Activated T-cell treated with anti-CD3 and anti-CD28 coated beads, Interleukin-2, amount 50 U/mL, for 24 hours (primary cell): ENCODE measurements at regions not wholly inside any gene's neighbourhood (a gene's known extent, or its start where the extent isn't known, plus 50 kb on each side); places are given as distances from the start of the nearest gene placed in this dataset.

Source experiments
- DNase-seq: peaks from one replicate; pipeline ENCODE4 v3.0.0-alpha.2; 2020
- H3K27ac Mint-ChIP-seq: 2 replicates; pipeline ENCODE4 v1.8.0; 2020; ENCODE audit warnings: mild to moderate bottlenecking, mixed read lengths
- H3K27me3 Mint-ChIP-seq: 2 replicates; pipeline ENCODE4 v1.8.0; 2020; ENCODE audit warnings: mixed read lengths
- H3K36me3 Mint-ChIP-seq: 2 replicates; pipeline ENCODE4 v1.8.0; 2020; ENCODE audit warnings: low read depth, mixed read lengths
- H3K4me1 Mint-ChIP-seq: 2 replicates; pipeline ENCODE4 v1.8.0; 2020; ENCODE audit warnings: low read depth, mixed read lengths
- H3K4me3 Mint-ChIP-seq: 2 replicates; pipeline ENCODE4 v1.8.0; 2020; ENCODE audit warnings: mild to moderate bottlenecking, moderate library complexity, mixed read lengths
- H3K9me3 Mint-ChIP-seq: 2 replicates; pipeline ENCODE4 v1.8.0; 2020; ENCODE audit warnings: mixed read lengths

DNA sequence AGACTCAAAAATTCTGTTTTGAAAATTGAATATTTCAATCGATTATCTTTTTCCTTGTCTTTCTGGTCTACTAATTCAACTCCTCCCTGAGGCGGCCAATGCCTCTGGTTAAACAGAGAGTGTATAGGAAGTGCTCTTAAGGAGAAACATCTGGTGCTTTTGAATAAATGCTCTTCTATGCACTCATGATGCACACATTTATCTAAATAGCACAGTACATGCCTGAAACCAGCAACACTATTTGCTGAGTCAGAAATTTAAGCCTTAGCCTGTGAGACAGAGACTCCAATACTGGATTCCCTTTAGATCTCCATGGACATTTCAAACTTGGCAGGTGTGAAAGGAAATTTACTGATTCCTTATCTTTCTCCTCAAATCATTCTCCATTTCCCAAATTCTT lies 118.6 kb downstream of the SLIT2 start:
- no peaks in the 10 kb centered on the region for H3K36me3 Mint-ChIP-seq
- no peak for DNase-seq
- H3K27ac Mint-ChIP-seq, result no peak overlapping the region
- no peaks in the 10 kb centered on the region for H3K4me1 Mint-ChIP-seq
- no peaks in the 10 kb centered on the region for H3K27me3 Mint-ChIP-seq
- no peak overlapping the region for H3K4me3 Mint-ChIP-seq
- H3K9me3 Mint-ChIP-seq, result no peaks in the 10 kb centered on the region

DNA sequence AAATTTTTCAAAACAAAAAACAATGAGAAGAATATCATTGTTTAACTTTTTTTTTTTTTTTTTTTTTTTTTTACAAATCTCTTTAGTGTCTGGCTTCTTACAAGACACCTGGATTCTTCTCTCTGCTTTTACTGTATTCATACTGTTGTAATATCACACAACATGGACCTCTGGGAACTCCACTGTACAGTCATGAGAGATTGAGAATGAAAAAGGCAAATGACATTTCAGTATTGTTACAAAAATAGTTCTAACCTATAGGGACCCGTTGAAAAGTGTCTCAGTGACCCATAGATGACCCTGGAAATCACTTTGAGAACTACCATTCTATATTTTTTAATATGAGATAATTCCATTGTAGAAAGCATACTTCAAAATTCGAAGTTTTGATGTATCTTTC lies 124.4 kb downstream of the SLIT2 start:
- no peak for DNase-seq
- Mint-ChIP-seq H3K9me3 (no peaks in the 10 kb centered on the region), H3K4me1 (no peaks in the 10 kb centered on the region), H3K27me3 (no peaks in the 10 kb centered on the region), H3K4me3 (no peak overlapping the region), H3K27ac (no peak overlapping the region), H3K36me3 (no peaks in the 10 kb centered on the region)

DNA sequence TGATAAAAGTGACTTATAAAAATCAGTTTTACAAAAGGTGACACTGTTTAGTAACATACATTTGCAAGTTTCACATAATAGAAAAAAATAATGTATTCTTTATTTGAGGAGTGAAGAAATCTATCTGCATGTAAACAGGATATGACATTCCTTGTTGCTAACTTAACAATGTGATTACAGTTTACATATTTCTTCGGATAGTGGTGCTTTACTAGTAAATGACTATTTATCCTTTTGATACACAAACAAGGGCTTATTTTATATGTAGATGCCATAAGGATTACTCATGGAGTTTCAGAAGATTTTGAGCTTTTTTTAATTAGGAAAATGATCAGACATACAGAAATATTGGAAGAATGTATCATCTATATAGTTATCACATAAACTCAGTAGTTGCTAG lies 126.5 kb downstream of the SLIT2 start:
- no peaks in the 10 kb centered on the region for H3K9me3 Mint-ChIP-seq
- no peak overlapping the region for H3K27ac Mint-ChIP-seq
- H3K27me3 Mint-ChIP-seq, result no peaks in the 10 kb centered on the region
- DNase-seq, result no peak
- no peaks in the 10 kb centered on the region for H3K36me3 Mint-ChIP-seq
- no peak overlapping the region for H3K4me3 Mint-ChIP-seq
- H3K4me1 Mint-ChIP-seq, result no peaks in the 10 kb centered on the region

DNA sequence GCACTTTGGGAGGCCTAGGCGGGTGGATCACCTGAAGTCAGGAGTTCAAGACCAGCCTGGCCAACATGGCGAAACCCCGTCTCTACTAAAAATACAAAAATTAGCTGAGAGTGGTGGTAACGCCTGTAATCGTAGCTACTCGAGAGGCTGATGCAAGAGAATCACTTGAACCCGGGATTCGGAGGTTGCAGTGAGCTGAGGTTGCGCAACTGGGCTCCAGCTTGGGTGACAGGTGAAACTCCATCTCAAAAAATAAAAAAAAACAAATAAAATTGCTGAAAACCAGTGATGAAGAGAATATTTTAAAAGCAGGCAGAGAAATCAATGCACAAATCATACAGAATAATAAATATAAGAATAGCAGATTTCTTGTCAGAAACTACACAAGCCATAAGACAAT lies 129.3 kb downstream of the SLIT2 start:
- DNase-seq, result no peak
- Mint-ChIP-seq H3K27me3 (no peaks in the 10 kb centered on the region), H3K27ac (no peak overlapping the region), H3K4me3 (no peak overlapping the region), H3K9me3 (no peaks in the 10 kb centered on the region), H3K4me1 (no peaks in the 10 kb centered on the region), H3K36me3 (no peaks in the 10 kb centered on the region)

DNA sequence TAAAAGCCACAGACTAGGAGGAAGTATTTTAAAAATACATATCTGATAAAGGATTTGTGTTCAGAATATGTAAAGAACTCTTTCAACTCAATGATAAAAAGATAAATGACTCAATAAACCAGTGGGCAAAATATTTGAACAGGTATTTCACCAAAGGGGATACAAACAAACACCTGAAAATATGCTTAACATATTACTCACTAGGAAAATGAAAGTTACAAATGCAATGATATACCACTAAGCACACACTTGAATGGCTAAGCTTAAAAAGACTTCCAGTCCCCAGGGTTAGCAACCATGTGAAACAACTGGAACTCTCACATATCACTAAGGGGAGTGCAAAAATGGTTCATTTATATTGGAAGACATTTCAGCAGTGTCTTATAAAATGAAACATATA lies 131.6 kb downstream of the SLIT2 start:
- Mint-ChIP-seq H3K4me3 (no peak overlapping the region), H3K27ac (no peak overlapping the region), H3K36me3 (no peaks in the 10 kb centered on the region), H3K4me1 (no peaks in the 10 kb centered on the region), H3K9me3 (no peaks in the 10 kb centered on the region), H3K27me3 (no peaks in the 10 kb centered on the region)
- DNase-seq, result no peak

DNA sequence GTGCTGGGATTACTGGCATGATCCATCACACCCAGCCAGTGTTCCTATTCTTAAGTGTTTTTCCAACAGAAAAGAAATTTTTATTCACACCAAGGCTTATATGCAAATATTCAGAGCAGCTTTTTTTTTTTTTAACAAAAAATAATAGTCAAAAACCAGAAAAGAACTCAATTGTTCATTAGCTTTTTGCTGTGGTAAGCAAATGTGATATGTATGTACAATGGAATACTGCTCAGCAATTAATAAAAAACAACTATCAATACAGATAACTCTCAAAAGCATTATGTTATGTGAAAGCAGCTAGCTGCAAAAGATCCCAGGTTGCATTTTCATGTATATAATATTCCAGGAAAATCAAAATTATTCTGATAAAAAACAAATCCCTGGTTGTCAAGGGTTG lies 132.3 kb downstream of the SLIT2 start:
- Mint-ChIP-seq H3K27me3 (no peaks in the 10 kb centered on the region), H3K4me1 (no peaks in the 10 kb centered on the region), H3K27ac (no peak overlapping the region), H3K9me3 (no peaks in the 10 kb centered on the region), H3K4me3 (no peak overlapping the region), H3K36me3 (no peaks in the 10 kb centered on the region)
- no peak for DNase-seq

DNA sequence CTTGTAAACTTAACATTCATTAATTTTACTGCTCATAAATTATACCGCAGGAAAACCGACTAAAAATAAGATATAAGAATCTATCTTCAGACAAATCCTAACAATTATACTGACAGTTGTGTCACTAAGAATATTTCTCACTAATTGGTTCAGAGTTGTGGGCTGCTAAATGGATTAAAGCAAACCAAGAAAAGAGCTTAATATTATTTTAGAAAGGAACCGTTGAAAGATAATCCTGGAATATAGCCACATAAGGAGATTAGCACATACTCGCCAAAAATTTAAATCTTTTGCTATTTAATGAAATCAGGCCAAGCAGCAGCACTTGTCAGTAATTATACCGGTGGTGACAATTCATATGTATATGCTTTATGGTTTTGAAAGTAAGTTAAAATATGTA lies 132.8 kb downstream of the SLIT2 start:
- Mint-ChIP-seq H3K27me3 (no peaks in the 10 kb centered on the region), H3K27ac (no peak overlapping the region), H3K36me3 (no peaks in the 10 kb centered on the region), H3K4me1 (no peaks in the 10 kb centered on the region), H3K9me3 (no peaks in the 10 kb centered on the region), H3K4me3 (no peak overlapping the region)
- DNase-seq, result no peak

DNA sequence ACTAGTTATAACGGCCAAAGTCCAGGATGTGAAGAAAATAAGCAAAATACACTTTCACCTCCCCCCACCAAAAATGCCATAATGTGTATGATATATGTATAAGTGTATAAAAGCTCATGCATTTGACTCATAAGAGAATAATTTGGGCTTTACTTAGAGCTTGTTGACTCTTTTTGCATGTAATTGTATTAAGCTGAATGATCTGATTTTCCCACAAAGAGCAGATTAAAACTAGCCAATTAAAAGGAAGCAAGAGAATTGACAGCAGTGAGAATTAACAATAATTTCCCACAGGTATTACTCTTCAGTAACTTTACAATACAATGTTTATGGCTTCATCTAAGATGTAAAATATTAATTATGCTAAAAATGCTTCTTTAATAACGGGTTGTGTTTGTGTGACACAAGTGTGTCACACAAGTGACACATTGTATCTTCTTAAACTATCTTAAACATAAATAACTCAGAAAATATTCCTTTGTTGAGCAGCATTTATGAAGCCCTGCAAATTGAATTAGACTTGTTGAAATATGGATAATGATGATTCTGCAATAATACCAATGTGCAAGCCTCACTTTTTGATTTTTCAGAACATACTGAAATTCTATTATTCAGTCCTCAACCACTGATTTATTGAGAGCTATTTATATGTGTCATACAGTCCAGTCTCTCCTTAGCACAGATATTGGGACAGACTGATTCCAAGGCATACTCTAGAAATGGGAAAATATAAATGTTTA lies 134.5 kb downstream of the SLIT2 start:
- Mint-ChIP-seq H3K4me3 (no peak overlapping the region), H3K9me3 (no peaks in the 10 kb centered on the region), H3K4me1 (no peaks in the 10 kb centered on the region), H3K36me3 (no peaks in the 10 kb centered on the region), H3K27ac (no peak overlapping the region), H3K27me3 (no peaks in the 10 kb centered on the region)
- no peak for DNase-seq

DNA sequence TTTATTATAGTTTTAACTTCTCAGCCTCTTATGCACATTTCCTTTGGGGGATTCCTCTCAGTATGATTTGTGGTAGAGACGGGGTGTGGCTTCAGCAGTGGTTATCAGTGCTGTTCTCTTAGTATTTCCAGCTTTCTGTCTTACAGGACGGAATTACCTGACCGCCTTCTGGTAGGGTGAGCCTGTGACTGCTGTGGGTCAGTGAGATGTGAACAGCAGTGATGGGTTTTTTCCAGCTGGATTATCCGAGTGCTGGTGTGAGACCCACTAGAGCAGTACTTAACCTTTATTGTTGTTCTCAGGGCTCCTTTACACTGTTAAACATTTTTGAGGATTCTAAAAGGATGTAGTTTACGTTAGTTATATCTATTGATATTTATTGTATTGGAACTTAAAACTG lies 135.2 kb downstream of the SLIT2 start:
- no peaks in the 10 kb centered on the region for H3K4me1 Mint-ChIP-seq
- H3K27me3 Mint-ChIP-seq, result no peaks in the 10 kb centered on the region
- no peaks in the 10 kb centered on the region for H3K9me3 Mint-ChIP-seq
- H3K36me3 Mint-ChIP-seq, result no peaks in the 10 kb centered on the region
- H3K27ac Mint-ChIP-seq, result no peak overlapping the region
- H3K4me3 Mint-ChIP-seq, result no peak overlapping the region
- no peak for DNase-seq

DNA sequence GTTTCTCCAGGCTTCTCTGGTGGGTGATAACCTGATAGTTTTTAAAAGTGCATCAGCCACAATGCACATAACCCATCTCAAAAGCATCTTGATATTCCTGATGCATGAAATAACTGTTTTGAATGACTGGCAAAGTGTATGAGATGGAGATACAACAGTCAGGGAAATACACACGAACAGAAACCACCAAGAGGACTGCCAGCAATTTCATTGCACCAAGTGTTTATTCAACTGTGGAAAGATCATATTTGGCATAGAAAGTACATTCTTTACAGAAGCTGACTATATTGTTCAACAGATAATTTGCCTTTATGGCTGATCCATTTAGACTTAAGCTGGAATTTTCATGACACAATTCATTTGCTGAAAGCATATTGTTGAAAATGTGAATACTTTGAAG lies 139.5 kb downstream of the SLIT2 start:
- no peak overlapping the region for H3K27ac Mint-ChIP-seq
- H3K27me3 Mint-ChIP-seq, result no peaks in the 10 kb centered on the region
- H3K9me3 Mint-ChIP-seq, result no peaks in the 10 kb centered on the region
- no peak for DNase-seq
- H3K4me1 Mint-ChIP-seq, result no peaks in the 10 kb centered on the region
- no peak overlapping the region for H3K4me3 Mint-ChIP-seq
- no peaks in the 10 kb centered on the region for H3K36me3 Mint-ChIP-seq

DNA sequence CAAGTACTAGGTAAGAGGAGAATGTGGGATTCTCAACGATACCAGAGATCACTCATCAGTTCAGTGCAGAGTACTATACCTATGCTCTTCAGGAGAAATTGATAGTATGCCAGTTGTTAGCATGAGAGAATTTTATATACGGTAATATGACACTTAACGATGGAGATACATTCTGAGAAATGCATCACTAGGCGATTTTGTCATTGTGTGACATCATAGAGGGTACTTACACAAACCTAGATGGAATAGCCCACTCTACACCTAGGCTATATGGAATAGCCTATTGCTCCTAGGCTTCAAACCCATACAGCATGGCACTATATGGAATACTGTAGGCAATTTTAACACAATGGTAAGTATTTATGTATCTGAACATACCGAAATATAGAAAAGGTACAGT lies 140.2 kb downstream of the SLIT2 start:
- no peaks in the 10 kb centered on the region for H3K36me3 Mint-ChIP-seq

DNA sequence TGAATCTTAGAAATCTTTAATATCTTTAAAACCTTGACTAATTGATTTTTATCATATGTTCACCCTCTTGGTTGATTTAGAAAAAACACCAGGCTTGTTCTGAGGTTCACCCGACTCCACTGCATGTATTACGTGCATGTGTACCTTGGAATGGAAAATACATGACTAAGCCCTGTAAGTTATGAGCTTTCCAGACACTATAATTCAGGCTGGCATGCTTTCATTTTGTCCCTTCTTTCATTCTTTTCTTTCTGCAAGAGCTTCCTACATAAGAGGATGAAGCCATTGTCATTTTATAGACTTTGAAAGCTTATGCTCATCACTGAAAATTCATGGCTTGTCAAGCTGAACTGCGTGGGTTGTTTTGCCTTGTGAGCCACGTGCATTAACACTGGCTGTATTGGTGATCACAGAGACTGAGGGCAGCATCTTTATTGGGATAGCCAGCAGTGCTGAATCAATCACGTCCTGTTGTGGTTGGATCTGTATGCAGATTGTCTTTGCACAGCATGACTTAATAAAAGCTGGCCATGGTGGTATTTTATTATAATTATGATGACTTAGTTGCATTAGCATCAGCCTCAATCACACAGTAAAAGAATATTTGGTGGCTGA lies 141.9 kb downstream of the SLIT2 start:
- no peak for DNase-seq
- Mint-ChIP-seq H3K4me1 (no peaks in the 10 kb centered on the region), H3K27ac (no peak overlapping the region), H3K9me3 (no peaks in the 10 kb centered on the region), H3K36me3 (no peaks in the 10 kb centered on the region), H3K4me3 (no peak overlapping the region), H3K27me3 (no peaks in the 10 kb centered on the region)

More for the DNA sequence above, 140.2 kb downstream of the SLIT2 start:
- DNase-seq, result no peak
- no peaks in the 10 kb centered on the region for H3K9me3 Mint-ChIP-seq
- H3K27me3 Mint-ChIP-seq, result no peaks in the 10 kb centered on the region
- H3K4me1 Mint-ChIP-seq, result no peaks in the 10 kb centered on the region
- H3K27ac Mint-ChIP-seq, result no peak overlapping the region
- no peak overlapping the region for H3K4me3 Mint-ChIP-seq

DNA sequence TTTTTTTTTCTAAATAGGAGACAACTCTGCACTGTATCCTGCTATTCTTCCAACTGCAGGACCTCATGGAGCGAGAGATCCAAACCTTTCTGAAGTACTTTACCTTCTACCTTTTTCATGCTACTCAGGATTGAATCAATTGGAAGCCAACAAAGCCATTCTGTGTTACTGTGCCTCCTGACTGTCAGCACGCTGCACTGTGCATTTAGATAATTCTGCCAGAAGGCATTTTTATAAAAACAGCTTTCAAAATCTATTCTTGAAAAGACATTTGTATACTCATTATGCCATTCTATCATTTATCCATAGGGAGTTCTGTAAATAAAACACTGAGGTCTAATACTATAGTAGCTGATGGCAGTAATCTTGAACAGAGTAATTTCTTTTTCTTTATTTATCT lies 142.8 kb downstream of the SLIT2 start:
- H3K36me3 Mint-ChIP-seq, result no peaks in the 10 kb centered on the region
- H3K4me1 Mint-ChIP-seq, result no peaks in the 10 kb centered on the region
- no peaks in the 10 kb centered on the region for H3K9me3 Mint-ChIP-seq
- no peak overlapping the region for H3K4me3 Mint-ChIP-seq
- no peak overlapping the region for H3K27ac Mint-ChIP-seq
- H3K27me3 Mint-ChIP-seq, result no peaks in the 10 kb centered on the region
- DNase-seq, result no peak

DNA sequence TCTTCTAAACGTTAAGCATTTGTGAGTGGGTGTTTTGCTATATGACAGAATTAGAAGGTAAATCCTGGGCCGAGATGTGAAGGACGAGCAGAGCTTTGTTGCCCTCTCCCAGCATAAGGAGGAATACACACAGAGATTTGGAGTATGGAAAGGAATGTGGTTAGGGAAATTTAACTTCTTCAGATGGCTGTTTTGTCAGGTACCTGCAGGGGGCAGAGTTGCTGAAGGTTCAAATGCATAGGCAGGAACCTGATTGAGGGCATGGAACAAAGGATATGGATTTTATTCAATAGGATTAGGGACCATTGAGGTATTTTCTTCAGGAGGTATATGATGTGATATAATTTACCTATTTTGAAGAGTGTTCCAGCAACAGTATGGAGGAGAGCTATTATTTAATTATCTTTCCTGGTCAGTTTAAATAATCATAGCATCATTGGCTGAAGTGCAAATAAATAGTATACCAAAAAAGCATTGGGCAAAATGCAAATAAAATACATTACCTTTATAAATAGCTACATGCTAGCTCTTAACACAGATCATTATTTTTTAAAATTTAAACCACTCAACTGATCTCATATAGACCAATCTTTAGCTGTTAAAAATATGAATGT lies 143.6 kb downstream of the SLIT2 start:
- DNase-seq, result no peak
- H3K27me3 Mint-ChIP-seq, result no peaks in the 10 kb centered on the region
- H3K9me3 Mint-ChIP-seq, result no peaks in the 10 kb centered on the region
- no peak overlapping the region for H3K27ac Mint-ChIP-seq
- H3K4me1 Mint-ChIP-seq, result no peaks in the 10 kb centered on the region
- H3K36me3 Mint-ChIP-seq, result no peaks in the 10 kb centered on the region
- H3K4me3 Mint-ChIP-seq, result no peak overlapping the region

DNA sequence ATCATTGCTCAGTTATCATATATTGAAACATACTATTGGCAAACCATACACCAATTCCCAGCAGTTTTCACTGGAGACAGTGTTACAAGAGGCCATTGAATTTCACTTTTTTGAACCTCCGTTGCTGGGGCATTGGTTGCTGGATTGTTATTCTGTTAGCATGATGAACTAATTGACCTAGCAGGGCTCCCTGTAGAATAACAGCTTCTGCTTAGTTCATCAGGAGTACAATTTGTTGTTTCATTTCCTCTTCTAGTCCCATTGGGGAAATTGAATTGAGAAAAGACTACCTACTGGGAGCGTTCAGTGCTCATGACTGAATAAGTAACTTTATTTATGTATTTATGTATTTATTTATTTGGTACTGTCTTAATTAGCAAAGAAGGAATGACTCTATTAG lies 151.6 kb downstream of the SLIT2 start:
- Mint-ChIP-seq H3K4me1 (no peaks in the 10 kb centered on the region), H3K9me3 (no peaks in the 10 kb centered on the region), H3K36me3 (no peaks in the 10 kb centered on the region), H3K27ac (no peak overlapping the region), H3K4me3 (no peak overlapping the region), H3K27me3 (no peaks in the 10 kb centered on the region)
- DNase-seq, result no peak
